HCT116 (cell line): ENCODE measurements at regions not wholly inside any gene's neighbourhood (a gene's known extent, or its start where the extent isn't known, plus 50 kb on each side); places are given as distances from the start of the nearest gene placed in this dataset.
"Not testable (repeated sequence)": the region's sequence is repeated elsewhere in the genome, so short reads cannot be mapped to it uniquely, and the experiment has no call there.

Experiments used
- ATAC-seq: fragments of 200-7000 bp; cut with Tn5 transposase; 2 replicates; pipeline ENCODE4 v1.9.1; 2020; ENCODE audit warnings: mild to moderate bottlenecking, moderate library complexity
- BruUV-seq: library from RNA; stranded (reverse); fragments of 400-500 nt; replicated peaks from 2 replicates; lab custom pipeline; 2021; lab: Mats Ljungman, UMichigan
- CTCF ChIA-PET: fragments of 300-600 bp; sonication (Branson Sonifier 250); formaldehyde crosslinking; loops from one replicate; lab custom pipeline; 2021; ENCODE audit warnings: antibody characterized with exemption; lab: Charles Lee
- POLR2A ChIA-PET: fragments of 300-600, 350-600 bp; sonication (Branson Sonifier 250); formaldehyde crosslinking; loops from one replicate; lab custom pipeline; 2021; ENCODE audit warnings: antibody characterized with exemption; lab: Charles Lee
- RAD21 ChIA-PET, 2 experiments: fragments of 300-600 bp; sonication (Branson Sonifier 250); formaldehyde crosslinking; loops; one replicate each; lab custom pipeline; 2023; ENCODE audit warnings: low total read pairs in 2 of 2; ENCODE audit not compliant: uncharacterized antibody in 2 of 2, unreplicated experiment in 2 of 2, low non-redundant PET in 1 of 2; lab: Charles Lee
- DNase-seq: peaks from one replicate; pipeline ENCODE4 v3.0.0-alpha.2; 2010; ENCODE audit warnings: low read depth, low spot score
- H2AFZ ChIP-seq: fragments of 200-600 bp; shearing (Covaris generic), sonication (generic); 2 replicates; pipeline ENCODE4 v1.6.1; 2017; ENCODE audit warnings: low read depth, mixed run types, mixed read lengths, antibody characterized with exemption, low read length; ENCODE audit not compliant: poor library complexity, severe bottlenecking
- H3K27ac ChIP-seq: 2 replicates; pipeline ENCODE4 v1.5.1; 2012; ENCODE audit warnings: low read depth, low read length
- H3K27me3 ChIP-seq: fragments of 200-600 bp; sonication (generic); 2 replicates; pipeline ENCODE4 v1.6.1; 2016; ENCODE audit warnings: mixed run types, low read length, mixed read lengths; ENCODE audit not compliant: insufficient read depth
- H3K36me3 ChIP-seq, 2 experiments: fragments of 200-500 bp in 1 of 2; fragments of 200-600 bp in 1 of 2; sonication (Bioruptor generic) in 1 of 2; sonication (generic) in 1 of 2; 2 replicates each; pipeline versions ENCODE4 v1.5.1 to v1.6.1; 2014 to 2016; ENCODE audit warnings: low read length in 2 of 2, inconsistent platforms in 1 of 2, mixed read lengths in 1 of 2, mixed run types in 1 of 2; ENCODE audit not compliant: insufficient read depth in 2 of 2, control insufficient read depth in 1 of 2
- H3K4me1 ChIP-seq, 2 experiments: fragments of 200-600 bp in 1 of 2; sonication (generic) in 1 of 2; 2 replicates each; pipeline versions ENCODE4 v1.5.1 to v1.6.1; 2012 to 2017; ENCODE audit warnings: low read length in 2 of 2, inconsistent platforms in 1 of 2, mild to moderate bottlenecking in 1 of 2, mixed read lengths in 1 of 2, mixed run types in 1 of 2, moderate library complexity in 1 of 2; ENCODE audit not compliant: insufficient read depth in 2 of 2, control insufficient read depth in 1 of 2
- H3K4me2 ChIP-seq: fragments of 200-600 bp; sonication (generic); 2 replicates; pipeline ENCODE4 v1.6.1; 2017; ENCODE audit warnings: mixed run types, low read length, mixed read lengths
- H3K4me3 ChIP-seq, 2 experiments: fragments of 200-600 bp in 1 of 2; sonication (generic) in 1 of 2; replicated peaks in 1 of 2; 2 replicates each; pipeline ENCODE4 v1.5.1; 2011 to 2016; ENCODE audit warnings: low read length in 2 of 2, control low read depth in 1 of 2, low read depth in 1 of 2, mild to moderate bottlenecking in 1 of 2, mixed read lengths in 1 of 2, mixed run types in 1 of 2
- H3K79me2 ChIP-seq: fragments of 200-600 bp; sonication (generic); 2 replicates; pipeline ENCODE4 v1.6.1; 2017; ENCODE audit warnings: mild to moderate bottlenecking, mixed run types, low read length, moderate library complexity, mixed read lengths; ENCODE audit not compliant: insufficient read depth
- H3K9ac ChIP-seq: fragments of 200-600 bp; sonication (generic); 2 replicates; pipeline ENCODE4 v1.6.1; 2016; ENCODE audit warnings: low read length, mixed read lengths
- H3K9me2 ChIP-seq: fragments of 200-600 bp; sonication (generic), shearing (Covaris generic); 2 replicates; pipeline ENCODE4 v1.6.1; 2017; ENCODE audit warnings: mixed run types, mild to moderate bottlenecking, moderate library complexity; ENCODE audit not compliant: insufficient read depth
- H3K9me3 ChIP-seq, 2 experiments: fragments of 200-500 bp in 1 of 2; fragments of 200-600 bp in 1 of 2; sonication (Bioruptor generic) in 1 of 2; sonication (generic) in 1 of 2; 2 replicates each; pipeline ENCODE4 v1.6.1; 2014 to 2017; ENCODE audit warnings: low read length in 2 of 2, mixed read lengths in 2 of 2, inconsistent platforms in 1 of 2, low read depth in 1 of 2, mild to moderate bottlenecking in 1 of 2, mixed run types in 1 of 2, moderate library complexity in 1 of 2; ENCODE audit not compliant: control insufficient read depth in 1 of 2, insufficient read depth in 1 of 2
- H4K20me1 ChIP-seq: fragments of 200-600 bp; sonication (generic), shearing (Covaris generic); 2 replicates; pipeline ENCODE4 v1.6.1; 2017; ENCODE audit warnings: mixed run types, mild to moderate bottlenecking, moderate library complexity; ENCODE audit not compliant: insufficient read depth
- CBX3 ChIP-seq: IDR thresholded peaks from 2 replicates; pipeline ENCODE4 v1.6.1; 2012; ENCODE audit warnings: low read depth
- CEBPB ChIP-seq: IDR thresholded peaks from 2 replicates; pipeline ENCODE4 v1.6.1; 2012; ENCODE audit warnings: low read depth
- FOSL1 ChIP-seq: IDR thresholded peaks from 2 replicates; pipeline ENCODE4 v1.6.1; 2012; ENCODE audit warnings: low read depth
- JUND ChIP-seq: IDR thresholded peaks from 2 replicates; pipeline ENCODE4 v1.6.1; 2012
- POLR2AphosphoS5 ChIP-seq: IDR thresholded peaks from 2 replicates; pipeline ENCODE4 v1.6.1; 2011; ENCODE audit warnings: mild to moderate bottlenecking, low read depth, low read length, moderate library complexity
- SIN3A ChIP-seq: IDR thresholded peaks from 2 replicates; pipeline ENCODE4 v1.6.1; 2012; ENCODE audit warnings: low read depth
- SP1 ChIP-seq: IDR thresholded peaks from 2 replicates; pipeline ENCODE4 v1.6.1; 2012; ENCODE audit warnings: low read depth
- intact Hi-C: fragments of 100-400 bp; cut with micrococcal nuclease; formaldehyde crosslinking; loops from 2 replicates; pipeline ENCODE4 v1.10.0; 2022
- TF ChIP-seq, protein P1 (sequence below): IDR thresholded peaks from 2 replicates; pipeline ENCODE4 v1.6.1; 2012
- TF ChIP-seq, protein P2 (sequence below): IDR thresholded peaks from 2 replicates; pipeline ENCODE4 v1.6.1; 2012

DNA sequence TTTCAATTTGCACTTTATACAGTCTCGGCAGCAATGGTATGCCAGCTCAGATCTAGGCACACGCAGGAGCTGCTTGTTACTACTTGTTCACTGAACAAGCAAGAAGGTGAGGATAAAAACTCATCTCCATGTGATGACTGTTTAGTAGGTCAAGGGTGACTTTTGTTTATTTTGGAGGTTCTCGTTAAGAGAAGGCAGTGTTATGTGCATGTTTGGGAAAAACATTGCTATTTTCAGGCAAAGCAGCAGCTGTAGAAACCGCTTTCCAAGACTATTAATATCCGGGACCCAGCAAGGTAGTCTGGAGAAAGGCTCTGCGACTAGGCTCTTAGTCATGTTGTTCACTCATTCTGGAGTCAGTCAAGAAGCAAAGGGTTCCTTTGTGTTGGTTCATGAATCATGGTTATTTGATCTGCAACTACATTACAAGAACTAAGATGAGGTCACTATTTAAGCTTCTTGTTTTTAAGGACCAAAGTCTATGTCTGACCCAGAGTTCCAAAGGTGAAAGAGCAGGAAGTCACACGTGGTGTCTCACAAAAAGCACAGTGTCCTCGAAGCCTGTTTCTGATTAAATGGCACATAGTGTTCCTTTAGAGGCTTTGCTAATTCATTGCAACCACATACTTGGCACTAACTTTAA, 288.0 kb upstream of the TEKT4 start:
- ATAC-seq, intact Hi-C loops, H3K27ac ChIP-seq, POLR2A ChIA-PET, H3K27me3 ChIP-seq, RAD21 ChIA-PET, H3K79me2 ChIP-seq, H3K9me2 ChIP-seq, H4K20me1 ChIP-seq, H3K4me3 ChIP-seq, CTCF ChIA-PET, H3K9me3 ChIP-seq, H3K36me3 ChIP-seq, BruUV-seq: not testable (repeated sequence)
- Histone ChIP-seq H2AFZ (peak overlapping the region; percentile 22), H3K9ac (peak overlapping the region; percentile 18; the same call in 1 of the 2 replicates), H3K4me1 (peaks cover 4 to 17% of the 10 kb centered on the region in 2 experiments; a peak in 3 of 4 replicates), H3K4me2 (peak overlapping the region; percentile 56)
- TF ChIP-seq, protein P1, sequence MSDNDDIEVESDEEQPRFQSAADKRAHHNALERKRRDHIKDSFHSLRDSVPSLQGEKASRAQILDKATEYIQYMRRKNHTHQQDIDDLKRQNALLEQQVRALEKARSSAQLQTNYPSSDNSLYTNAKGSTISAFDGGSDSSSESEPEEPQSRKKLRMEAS, result peak; percentile 87
- TF ChIP-seq SIN3A (peak; percentile 63), CEBPB (peak; percentile 32; the same call in 1 of the 2 replicates), CBX3 (peak; percentile 51; the same call in 1 of the 2 replicates), FOSL1 (peak; percentile 66; the same call in 1 of the 2 replicates), POLR2AphosphoS5 (peak; percentile 14; the same call in 1 of the 2 replicates), JUND (peak; percentile 53), SP1 (peak; percentile 53)
- TF ChIP-seq, protein P2, sequence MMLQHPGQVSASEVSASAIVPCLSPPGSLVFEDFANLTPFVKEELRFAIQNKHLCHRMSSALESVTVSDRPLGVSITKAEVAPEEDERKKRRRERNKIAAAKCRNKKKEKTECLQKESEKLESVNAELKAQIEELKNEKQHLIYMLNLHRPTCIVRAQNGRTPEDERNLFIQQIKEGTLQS, result 0 out of 2 replicates have a peak, but pooled peaks have one; percentile 14
- DNase-seq, result peak; percentile 54

GRCh38 chr2:94584569-94584968, 286.7 kb upstream of the TEKT4 start:
- BruUV-seq, RAD21 ChIA-PET, H3K27ac ChIP-seq, H4K20me1 ChIP-seq, intact Hi-C loops, H3K79me2 ChIP-seq, POLR2A ChIA-PET, CTCF ChIA-PET, H3K4me3 ChIP-seq, H3K36me3 ChIP-seq: not testable (repeated sequence)
- 0 out of 2 replicates have a peak, but pooled peaks have one; percentile 11 for TF ChIP-seq SP1
- 0 out of 2 replicates have a peak, but pooled peaks have one; percentile 30 for TF ChIP-seq FOSL1
- TF ChIP-seq, protein P1, result peak; percentile 41; the same call in 1 of the 2 replicates
- peak; percentile 27 for TF ChIP-seq JUND
- TF ChIP-seq, all 23 proteins: peak for 4; not testable (repeated sequence) for 19
- DNase-seq, H2AFZ ChIP-seq, H3K27me3 ChIP-seq, H3K9me3 ChIP-seq, H3K9me2 ChIP-seq, H3K4me2 ChIP-seq, ATAC-seq, H3K9ac ChIP-seq: not testable (repeated sequence)
- H3K4me1 ChIP-seq, result peaks cover 4 to 17% of the 10 kb centered on the region in 2 experiments; a peak in 3 of 4 replicates
